DND-41 (cell line): ENCODE measurements at regions not wholly inside any gene's neighbourhood (a gene's known extent, or its start where the extent isn't known, plus 50 kb on each side); places are given as distances from the start of the nearest gene placed in this dataset.

Experiments
- CTCF ChIP-seq: IDR thresholded peaks from 2 replicates; pipeline ENCODE4 v1.5.1; 2012; ENCODE audit warnings: borderline replicate concordance, low read length, moderate library complexity, mild to moderate bottlenecking; ENCODE audit not compliant: poor library complexity, severe bottlenecking; ENCODE audit errors: extremely low read depth
- EZH2 ChIP-seq: IDR thresholded peaks from 3 replicates; pipeline ENCODE4 v1.6.1; 2012; ENCODE audit warnings: borderline replicate concordance, low read depth, mild to moderate bottlenecking, moderate library complexity, low read length, inconsistent platforms; ENCODE audit not compliant: severe bottlenecking

- TF ChIP-seq CTCF (no peak), EZH2 (no peak)
These were observed 335.3 kb upstream of the ZNF507 start for GRCh38 chr19:32010071-32010470.
